Suprapubic skin (tissue), 3 donors: ENCODE measurements at regions not wholly inside any gene's neighbourhood (a gene's known extent, or its start where the extent isn't known, plus 50 kb on each side); places are given as distances from the start of the nearest gene placed in this dataset.

Source experiments
- POLR2A ChIP-seq, 2 donors: fragments of 450-650 bp; IDR thresholded peaks; one replicate each; pipeline ENCODE4 v1.6.1; 2017; ENCODE audit warnings: antibody characterized with exemption in 2 of 2, mild to moderate bottlenecking in 2 of 2, moderate library complexity in 2 of 2
- TF ChIP-seq, protein P1 (sequence below), 2 donors: fragments of 200-600 bp in 1 of 2; fragments of 450-650 bp in 1 of 2; sonication (generic) in 1 of 2; IDR thresholded peaks; one replicate each; pipeline ENCODE4 v1.5.1; 2016 to 2019; ENCODE audit warnings: antibody characterized with exemption in 2 of 2, mild to moderate bottlenecking in 1 of 2, moderate library complexity in 1 of 2

DNA sequence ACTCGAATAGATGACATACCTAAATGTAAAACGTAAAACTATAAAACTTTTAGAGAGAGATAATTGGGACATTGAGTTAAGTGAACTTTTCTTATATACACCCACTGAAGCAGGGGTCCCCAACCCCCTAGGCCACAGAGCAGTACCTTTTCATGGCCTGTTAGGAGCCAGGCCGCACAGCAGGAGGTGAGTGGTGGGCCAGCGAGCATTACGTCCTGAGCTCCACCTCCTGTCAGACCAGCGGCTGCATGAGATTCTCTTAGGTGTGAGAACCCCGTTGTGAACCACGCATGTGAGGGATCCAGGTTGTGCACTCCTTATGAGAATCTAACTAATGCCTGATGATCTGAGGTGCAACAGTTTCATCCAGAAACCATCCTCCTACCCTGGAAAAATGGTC is 114.8 kb downstream of the HMX1 start:
- no peak for TF ChIP-seq POLR2A (IDR thresholded peaks at IDR 0.05)
- TF ChIP-seq, protein P1, sequence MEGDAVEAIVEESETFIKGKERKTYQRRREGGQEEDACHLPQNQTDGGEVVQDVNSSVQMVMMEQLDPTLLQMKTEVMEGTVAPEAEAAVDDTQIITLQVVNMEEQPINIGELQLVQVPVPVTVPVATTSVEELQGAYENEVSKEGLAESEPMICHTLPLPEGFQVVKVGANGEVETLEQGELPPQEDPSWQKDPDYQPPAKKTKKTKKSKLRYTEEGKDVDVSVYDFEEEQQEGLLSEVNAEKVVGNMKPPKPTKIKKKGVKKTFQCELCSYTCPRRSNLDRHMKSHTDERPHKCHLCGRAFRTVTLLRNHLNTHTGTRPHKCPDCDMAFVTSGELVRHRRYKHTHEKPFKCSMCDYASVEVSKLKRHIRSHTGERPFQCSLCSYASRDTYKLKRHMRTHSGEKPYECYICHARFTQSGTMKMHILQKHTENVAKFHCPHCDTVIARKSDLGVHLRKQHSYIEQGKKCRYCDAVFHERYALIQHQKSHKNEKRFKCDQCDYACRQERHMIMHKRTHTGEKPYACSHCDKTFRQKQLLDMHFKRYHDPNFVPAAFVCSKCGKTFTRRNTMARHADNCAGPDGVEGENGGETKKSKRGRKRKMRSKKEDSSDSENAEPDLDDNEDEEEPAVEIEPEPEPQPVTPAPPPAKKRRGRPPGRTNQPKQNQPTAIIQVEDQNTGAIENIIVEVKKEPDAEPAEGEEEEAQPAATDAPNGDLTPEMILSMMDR (IDR thresholded peaks at IDR 0.05) = no peak
